SU-DHL-6 (cell line): ENCODE measurements at regions not wholly inside any gene's neighbourhood (a gene's known extent, or its start where the extent isn't known, plus 50 kb on each side); places are given as distances from the start of the nearest gene placed in this dataset.

Source experiments
- H2AFZ ChIP-seq: fragments of 200-600 bp; sonication (generic); 2 replicates; pipeline ENCODE4 v1.6.1; 2014; ENCODE audit warnings: low read depth, mild to moderate bottlenecking, moderate library complexity, mixed read lengths, antibody characterized with exemption, low read length; ENCODE audit not compliant: severe bottlenecking
- H3F3A ChIP-seq: fragments of 200-600 bp; shearing (Covaris generic); 2 replicates; pipeline ENCODE4 v1.6.0; 2016; ENCODE audit warnings: antibody characterized with exemption, mild to moderate bottlenecking; ENCODE audit not compliant: insufficient read depth
- H3K27ac ChIP-seq: fragments of 200-600 bp; sonication (generic); 2 replicates; pipeline ENCODE4 v1.5.1; 2016; ENCODE audit warnings: low read depth, mild to moderate bottlenecking, low read length, moderate library complexity, mixed read lengths
- H3K27me3 ChIP-seq: fragments of 200-600 bp; sonication (generic), shearing (Covaris generic); 2 replicates; pipeline ENCODE4 v1.6.0; 2014; ENCODE audit warnings: mild to moderate bottlenecking, low read length
- H3K36me3 ChIP-seq: fragments of 200-600 bp; sonication (generic); 2 replicates; pipeline ENCODE4 v1.6.1; 2014; ENCODE audit warnings: mild to moderate bottlenecking, low read length, mixed read lengths
- H3K4me2 ChIP-seq: fragments of 300-600, 200-600 bp; shearing (Covaris generic), sonication (generic); 2 replicates; pipeline ENCODE4 v1.6.0; 2014; ENCODE audit warnings: low read length, low read depth, mild to moderate bottlenecking; ENCODE audit not compliant: poor library complexity, severe bottlenecking
- H3K4me3 ChIP-seq: fragments of 200-600 bp; sonication (generic); 2 replicates; pipeline ENCODE4 v1.5.1; 2014; ENCODE audit warnings: antibody characterized with exemption, low read length, mild to moderate bottlenecking, mixed read lengths; ENCODE audit not compliant: insufficient read depth, poor library complexity, severe bottlenecking
- H3K79me2 ChIP-seq: fragments of 200-600 bp; sonication (generic); 2 replicates; pipeline ENCODE4 v1.6.1; 2014; ENCODE audit warnings: mild to moderate bottlenecking, low read length, moderate library complexity; ENCODE audit not compliant: insufficient read depth
- H3K9ac ChIP-seq: fragments of 200-600 bp; sonication (generic); 2 replicates; pipeline ENCODE4 v1.7.0; 2014; ENCODE audit warnings: mild to moderate bottlenecking, low read length
- H3K9me2 ChIP-seq: fragments of 200-600 bp; sonication (generic); replicated peaks from 2 replicates; pipeline ENCODE4 v1.6.1; 2014; ENCODE audit warnings: low read length; ENCODE audit not compliant: insufficient read depth
- H3K9me3 ChIP-seq: fragments of 200-600 bp; sonication (generic); 2 replicates; pipeline ENCODE4 v1.6.1; 2014; ENCODE audit warnings: low read length, mixed read lengths; ENCODE audit not compliant: insufficient read depth
- H4K20me1 ChIP-seq: fragments of 200-600 bp; sonication (generic); 2 replicates; pipeline ENCODE4 v1.6.1; 2014; ENCODE audit warnings: low read depth, mild to moderate bottlenecking, antibody characterized with exemption, low read length, moderate library complexity, mixed read lengths
- CTCF ChIP-seq: fragments of 200-600 bp; sonication (generic); IDR thresholded peaks from one replicate; pipeline ENCODE4 v1.5.1; 2017; ENCODE audit warnings: antibody characterized with exemption, mild to moderate bottlenecking, low read length, moderate library complexity; ENCODE audit not compliant: insufficient read depth, poor library complexity, severe bottlenecking
- EZH2phosphoT487 ChIP-seq: fragments of 200-600 bp; sonication (generic), shearing (Covaris generic); conservative IDR thresholded peaks from 2 replicates; pipeline ENCODE4 v1.6.1; 2018; ENCODE audit warnings: mild to moderate bottlenecking, antibody characterized with exemption, low read length, moderate library complexity, mixed read lengths

GRCh38 chr16:65679785-65680184 lies 557.9 kb upstream of the CDH11 start:
- no peaks in the 10 kb centered on the region for H3K79me2 ChIP-seq
- H2AFZ ChIP-seq: no peak overlapping the region
- no peak overlapping the region for H3K4me2 ChIP-seq
- H3K36me3 ChIP-seq: no peaks in the 10 kb centered on the region
- H3K9me2 ChIP-seq: no peaks in the 10 kb centered on the region; the same call in 1 of the 2 replicates
- no peak overlapping the region for H3K9ac ChIP-seq
- no peaks in the 10 kb centered on the region for H3K27me3 ChIP-seq
- H3K9me3 ChIP-seq: no peaks in the 10 kb centered on the region
- H3F3A ChIP-seq: no peaks in the 10 kb centered on the region
- no peak overlapping the region for H3K27ac ChIP-seq
- TF ChIP-seq EZH2phosphoT487 (no peak), CTCF (no peak)
- H4K20me1 ChIP-seq: no peaks in the 10 kb centered on the region
- no peak overlapping the region for H3K4me3 ChIP-seq

GRCh38 chr16:65675161-65675560 lies 553.3 kb upstream of the CDH11 start:
- Histone ChIP-seq H3K9me3 (no peaks in the 10 kb centered on the region), H4K20me1 (no peaks in the 10 kb centered on the region), H3F3A (no peaks in the 10 kb centered on the region), H3K9ac (no peak overlapping the region), H3K79me2 (no peaks in the 10 kb centered on the region), H3K4me3 (no peak overlapping the region), H3K27ac (no peak overlapping the region), H3K4me2 (no peak overlapping the region), H2AFZ (no peak overlapping the region), H3K27me3 (no peaks in the 10 kb centered on the region), H3K9me2 (no peaks in the 10 kb centered on the region; the same call in 1 of the 2 replicates), H3K36me3 (no peaks in the 10 kb centered on the region)
- TF ChIP-seq EZH2phosphoT487 (no peak), CTCF (no peak)

- Histone ChIP-seq H3K4me3 (no peak overlapping the region), H3K27ac (no peak overlapping the region), H3K9ac (no peak overlapping the region), H4K20me1 (no peaks in the 10 kb centered on the region), H3K9me3 (no peaks in the 10 kb centered on the region), H3K9me2 (no peaks in the 10 kb centered on the region; the same call in 1 of the 2 replicates), H3K36me3 (no peaks in the 10 kb centered on the region), H3K79me2 (no peaks in the 10 kb centered on the region), H3K4me2 (no peak overlapping the region), H3K27me3 (no peaks in the 10 kb centered on the region), H3F3A (no peaks in the 10 kb centered on the region), H2AFZ (no peak overlapping the region)
- TF ChIP-seq EZH2phosphoT487 (no peak), CTCF (no peak)
These were observed 551.1 kb upstream of the CDH11 start for GRCh38 chr16:65672960-65673359.
